IMR-90 (cell line): ENCODE measurements at regions not wholly inside any gene's neighbourhood (a gene's known extent, or its start where the extent isn't known, plus 50 kb on each side); places are given as distances from the start of the nearest gene placed in this dataset.

ENCODE experiments used
- ATAC-seq: fragments of 200-7000 bp; cut with Tn5 transposase; 2 replicates; pipeline ENCODE4 v1.9.1; 2020; ENCODE audit warnings: low read depth, mild to moderate bottlenecking, moderate library complexity
- BruUV-seq: library from RNA; stranded (reverse); fragments of 400-500 nt; replicated peaks from 2 replicates; lab custom pipeline; 2021; lab: Mats Ljungman, UMichigan
- CTCF ChIA-PET: fragments of 300-600 bp; formaldehyde crosslinking; extraction: SDS; loops from one replicate; lab custom pipeline; 2021; ENCODE audit warnings: antibody characterized with exemption; lab: Yijun Ruan, JAX
- POLR2A ChIA-PET: fragments of 300-600 bp; sonication (Branson Sonifier 250); formaldehyde crosslinking; loops from one replicate; lab custom pipeline; 2022; ENCODE audit warnings: antibody characterized with exemption; ENCODE audit not compliant: unreplicated experiment; lab: Charles Lee
- DNase-seq: peaks from one replicate; pipeline ENCODE4 v3.0.0; 2013
- H2AFZ ChIP-seq: replicated peaks from 2 replicates; pipeline ENCODE3; 2013; ENCODE audit warnings: low read length, mild to moderate bottlenecking; ENCODE audit not compliant: poor library complexity
- H2AK5ac ChIP-seq: 2 replicates; pipeline ENCODE4 v1.6.1; 2013; ENCODE audit warnings: low read depth, low read length, inconsistent platforms
- H2AK9ac ChIP-seq: replicated peaks from 2 replicates; pipeline ENCODE3; 2013; ENCODE audit warnings: mild to moderate bottlenecking, low read depth, low read length, moderate library complexity; ENCODE audit not compliant: poor library complexity
- H2BK120ac ChIP-seq: 2 replicates; pipeline ENCODE4 v1.6.1; 2013; ENCODE audit warnings: low read depth, low read length, inconsistent platforms
- H2BK15ac ChIP-seq: 3 replicates; pipeline ENCODE4 v1.6.1; 2013; ENCODE audit warnings: low read depth, low read length, inconsistent platforms
- H2BK20ac ChIP-seq: 2 replicates; pipeline ENCODE4 v1.6.1; 2013; ENCODE audit warnings: low read depth, mild to moderate bottlenecking, inconsistent platforms, low read length, moderate library complexity
- H2BK5ac ChIP-seq: 2 replicates; pipeline ENCODE4 v1.6.1; 2013; ENCODE audit warnings: mild to moderate bottlenecking, low read depth, low read length, inconsistent platforms; ENCODE audit not compliant: poor library complexity, severe bottlenecking
- H3K14ac ChIP-seq: replicated peaks from 2 replicates; pipeline ENCODE4 v1.6.1; 2013; ENCODE audit warnings: low read depth, low read length, inconsistent platforms
- H3K18ac ChIP-seq: 2 replicates; pipeline ENCODE4 v1.6.1; 2013; ENCODE audit warnings: low read depth, low read length, control low read depth
- H3K23ac ChIP-seq: 2 replicates; pipeline ENCODE4 v1.6.1; 2013; ENCODE audit warnings: low read depth, low read length, inconsistent platforms
- H3K27ac ChIP-seq: 2 replicates; pipeline ENCODE4 v1.5.1; 2013; ENCODE audit warnings: mild to moderate bottlenecking, control low read depth, low read length; ENCODE audit not compliant: insufficient read depth
- H3K27me3 ChIP-seq: 2 replicates; pipeline ENCODE4 v1.6.1; 2013; ENCODE audit warnings: low read length; ENCODE audit not compliant: control insufficient read depth, insufficient read depth
- H3K36me3 ChIP-seq: 2 replicates; pipeline ENCODE4 v1.6.1; 2013; ENCODE audit warnings: low read length, mixed read lengths; ENCODE audit not compliant: control insufficient read depth, insufficient read depth
- H3K4ac ChIP-seq: 2 replicates; pipeline ENCODE4 v1.6.1; 2013; ENCODE audit warnings: low read depth, low read length, inconsistent platforms
- H3K4me1 ChIP-seq: 2 replicates; pipeline ENCODE4 v1.6.1; 2013; ENCODE audit warnings: low read length, mixed read lengths; ENCODE audit not compliant: control insufficient read depth, insufficient read depth
- H3K4me2 ChIP-seq: 2 replicates; pipeline ENCODE4 v1.6.1; 2013; ENCODE audit warnings: low read depth, mild to moderate bottlenecking, control low read depth, low read length, moderate library complexity
- H3K4me3 ChIP-seq: 2 replicates; pipeline ENCODE4 v1.5.1; 2013; ENCODE audit warnings: low read depth, mild to moderate bottlenecking, control low read depth, low read length, moderate library complexity; ENCODE audit not compliant: insufficient read depth
- H3K56ac ChIP-seq: 2 replicates; pipeline ENCODE4 v1.6.1; 2013; ENCODE audit warnings: low read length, inconsistent platforms; ENCODE audit not compliant: insufficient read depth; ENCODE audit errors: extremely low read depth
- H3K79me1 ChIP-seq, 2 experiments: 2 replicates each; pipeline ENCODE4 v1.6.1; 2013; ENCODE audit warnings: low read length in 2 of 2, inconsistent platforms in 1 of 2, low read depth in 1 of 2
- H3K9ac ChIP-seq: 2 replicates; pipeline ENCODE4 v1.6.1; 2013; ENCODE audit warnings: low read depth, low read length, control low read depth
- H3K9me1 ChIP-seq: 2 replicates; pipeline ENCODE4 v1.6.1; 2013; ENCODE audit warnings: low read length, inconsistent platforms; ENCODE audit not compliant: insufficient read depth
- H3K9me3 ChIP-seq: 2 replicates; pipeline ENCODE4 v1.6.1; 2013; ENCODE audit warnings: low read length; ENCODE audit not compliant: control insufficient read depth, insufficient read depth
- H4K20me1 ChIP-seq: 2 replicates; pipeline ENCODE4 v1.6.1; 2013; ENCODE audit warnings: low read length, inconsistent platforms; ENCODE audit not compliant: insufficient read depth
- H4K5ac ChIP-seq: 2 replicates; pipeline ENCODE4 v1.6.1; 2013; ENCODE audit warnings: mild to moderate bottlenecking, low read depth, low read length, control low read depth
- H4K8ac ChIP-seq, 2 experiments: 2 replicates each; pipeline ENCODE4 v1.6.1; 2013; ENCODE audit warnings: low read depth in 2 of 2, low read length in 2 of 2, control low read depth in 1 of 2, inconsistent platforms in 1 of 2
- H4K91ac ChIP-seq: 2 replicates; pipeline ENCODE4 v1.6.1; 2013; ENCODE audit warnings: low read depth, low read length, inconsistent platforms; ENCODE audit not compliant: insufficient read depth
- BHLHE40 ChIP-seq: fragments of 150-350 bp; IDR thresholded peaks from 2 replicates; pipeline ENCODE4 v1.6.1; 2016; ENCODE audit warnings: mild to moderate bottlenecking, low read depth, low read length
- CEBPB ChIP-seq: IDR thresholded peaks from 2 replicates; pipeline ENCODE4 v1.6.1; 2012; ENCODE audit warnings: low read depth, low read length, improper control_type of control experiment
- FOS ChIP-seq: fragments of 150-350 bp; IDR thresholded peaks from 2 replicates; pipeline ENCODE4 v1.6.1; 2016; ENCODE audit warnings: low read depth, low read length
- MAFK ChIP-seq: IDR thresholded peaks from 2 replicates; pipeline ENCODE4 v1.6.1; 2012; ENCODE audit warnings: low read depth, low read length, improper control_type of control experiment
- MAZ ChIP-seq: IDR thresholded peaks from 2 replicates; pipeline ENCODE4 v1.6.1; 2012; ENCODE audit warnings: low read depth, mild to moderate bottlenecking, low read length, improper control_type of control experiment, moderate library complexity, borderline replicate concordance
- NFE2L2 ChIP-seq: fragments of 150-350 bp; IDR thresholded peaks from 2 replicates; pipeline ENCODE4 v1.6.1; 2016; ENCODE audit warnings: low read depth, mild to moderate bottlenecking, low read length
- RAD21 ChIP-seq: IDR thresholded peaks from 2 replicates; pipeline ENCODE4 v1.6.1; 2012; ENCODE audit warnings: low read length, improper control_type of control experiment
- RCOR1 ChIP-seq: IDR thresholded peaks from 2 replicates; pipeline ENCODE4 v1.6.1; 2012; ENCODE audit warnings: mild to moderate bottlenecking, low read length, improper control_type of control experiment; ENCODE audit not compliant: insufficient replicate concordance
- RFX5 ChIP-seq: IDR thresholded peaks from 2 replicates; pipeline ENCODE4 v1.8.0; 2012; ENCODE audit warnings: low read depth, mild to moderate bottlenecking, low read length, moderate library complexity
- SMC3 ChIP-seq: fragments of 150-350 bp; IDR thresholded peaks from 2 replicates; pipeline ENCODE4 v1.6.1; 2016; ENCODE audit warnings: low read depth, mild to moderate bottlenecking, antibody characterized with exemption, low read length, moderate library complexity
- WGBS, 2 experiments: methylation state at CpG; one replicate each; pipeline versions ENCODE4 v1.1.5 to v1.1.7; 2013; ENCODE audit warnings: missing lambda C conversion rate in 2 of 2; ENCODE audit not compliant: insufficient read length in 1 of 2; ENCODE audit errors: extremely low coverage in 2 of 2; 5-methylcytosine and 5-hydroxymethylcytosine counted together
- dilution Hi-C: fragments of 300-500 bp; cut with HindIII; formaldehyde crosslinking; loops from one replicate; pipeline ENCODE4 v1.14.3; 2018; ENCODE audit warnings: low sequenced_read_pairs; ENCODE audit not compliant: unreplicated experiment
- in situ Hi-C: fragments of 300-500 bp; cut with MboI; formaldehyde crosslinking; loops from 3 replicates; pipeline ENCODE4 v1.14.3; 2019; ENCODE audit warnings: low sequenced_read_pairs, inconsistent platforms, mixed read lengths
- intact Hi-C: fragments of 100-400 bp; cut with micrococcal nuclease; formaldehyde crosslinking; loops from 2 replicates; pipeline ENCODE4 v1.10.0; 2022
- TF ChIP-seq, protein P1 (sequence below): fragments of 150-350 bp; IDR thresholded peaks from 2 replicates; pipeline ENCODE4 v1.6.1; 2016; ENCODE audit warnings: low read depth, mild to moderate bottlenecking, low read length, moderate library complexity, borderline replicate concordance
- TF ChIP-seq, protein P2 (sequence below): conservative IDR thresholded peaks from 2 replicates; pipeline ENCODE4 v1.5.1; 2012; ENCODE audit warnings: mild to moderate bottlenecking, low read depth, low read length, improper control_type of control experiment

DNA sequence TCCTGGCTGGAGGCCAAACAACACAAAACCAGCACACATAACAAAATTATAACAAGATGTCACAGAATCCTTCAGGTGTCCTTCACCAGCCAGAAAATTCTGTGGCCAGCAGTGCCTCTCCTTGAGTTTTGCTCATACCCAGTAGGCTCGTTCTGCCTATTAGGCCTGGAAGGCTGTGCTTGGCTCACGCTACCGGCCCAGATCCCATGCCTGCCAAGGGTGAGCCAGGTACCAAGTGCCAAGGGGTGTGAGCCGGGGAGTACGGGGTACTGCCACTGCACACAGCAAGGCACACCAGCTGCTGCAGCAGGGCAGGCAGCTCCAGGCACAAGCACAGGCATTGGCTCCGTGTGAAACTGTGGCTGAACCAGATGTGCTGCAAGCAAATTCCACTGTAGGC is 1562.0 kb downstream of the REEP3 start:
- H3K4me2 ChIP-seq = no peak overlapping the region
- peaks cover 28% of the 10 kb centered on the region for H3K9me3 ChIP-seq
- no peaks in the 10 kb centered on the region for H3K27me3 ChIP-seq
- no peaks in the 10 kb centered on the region for H3K4me1 ChIP-seq
- no peak overlapping the region for H3K9ac ChIP-seq
- 60% methylated on average over 1 of the region's 6 CpGs; no CpG with 5 or more reads in 1 of the 2 experiments for WGBS, 2 experiments
- no peak overlapping the region for H4K8ac ChIP-seq
- no peak overlapping the region for H2AFZ ChIP-seq
- no peaks in the 10 kb centered on the region for H4K20me1 ChIP-seq
- H3K23ac ChIP-seq = no peak overlapping the region
- no peaks in the 10 kb centered on the region for H3K36me3 ChIP-seq
- no peak overlapping the region for H2BK120ac ChIP-seq
- TF ChIP-seq, protein P1, sequence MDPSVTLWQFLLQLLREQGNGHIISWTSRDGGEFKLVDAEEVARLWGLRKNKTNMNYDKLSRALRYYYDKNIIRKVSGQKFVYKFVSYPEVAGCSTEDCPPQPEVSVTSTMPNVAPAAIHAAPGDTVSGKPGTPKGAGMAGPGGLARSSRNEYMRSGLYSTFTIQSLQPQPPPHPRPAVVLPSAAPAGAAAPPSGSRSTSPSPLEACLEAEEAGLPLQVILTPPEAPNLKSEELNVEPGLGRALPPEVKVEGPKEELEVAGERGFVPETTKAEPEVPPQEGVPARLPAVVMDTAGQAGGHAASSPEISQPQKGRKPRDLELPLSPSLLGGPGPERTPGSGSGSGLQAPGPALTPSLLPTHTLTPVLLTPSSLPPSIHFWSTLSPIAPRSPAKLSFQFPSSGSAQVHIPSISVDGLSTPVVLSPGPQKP = no peak
- no peak for TF ChIP-seq CEBPB
- TF ChIP-seq SMC3 = no peak
- TF ChIP-seq MAZ = no peak
- no peak for TF ChIP-seq RCOR1
- TF ChIP-seq, protein P2, sequence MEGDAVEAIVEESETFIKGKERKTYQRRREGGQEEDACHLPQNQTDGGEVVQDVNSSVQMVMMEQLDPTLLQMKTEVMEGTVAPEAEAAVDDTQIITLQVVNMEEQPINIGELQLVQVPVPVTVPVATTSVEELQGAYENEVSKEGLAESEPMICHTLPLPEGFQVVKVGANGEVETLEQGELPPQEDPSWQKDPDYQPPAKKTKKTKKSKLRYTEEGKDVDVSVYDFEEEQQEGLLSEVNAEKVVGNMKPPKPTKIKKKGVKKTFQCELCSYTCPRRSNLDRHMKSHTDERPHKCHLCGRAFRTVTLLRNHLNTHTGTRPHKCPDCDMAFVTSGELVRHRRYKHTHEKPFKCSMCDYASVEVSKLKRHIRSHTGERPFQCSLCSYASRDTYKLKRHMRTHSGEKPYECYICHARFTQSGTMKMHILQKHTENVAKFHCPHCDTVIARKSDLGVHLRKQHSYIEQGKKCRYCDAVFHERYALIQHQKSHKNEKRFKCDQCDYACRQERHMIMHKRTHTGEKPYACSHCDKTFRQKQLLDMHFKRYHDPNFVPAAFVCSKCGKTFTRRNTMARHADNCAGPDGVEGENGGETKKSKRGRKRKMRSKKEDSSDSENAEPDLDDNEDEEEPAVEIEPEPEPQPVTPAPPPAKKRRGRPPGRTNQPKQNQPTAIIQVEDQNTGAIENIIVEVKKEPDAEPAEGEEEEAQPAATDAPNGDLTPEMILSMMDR = no peak
- no peak for TF ChIP-seq MAFK
- no peak for TF ChIP-seq BHLHE40
- TF ChIP-seq FOS = no peak
- TF ChIP-seq RFX5 = no peak
- TF ChIP-seq NFE2L2 = no peak
- no peak for TF ChIP-seq RAD21
- H2BK15ac ChIP-seq = no peak overlapping the region
- no peak overlapping the region for H3K56ac ChIP-seq
- no peak overlapping the region for H3K27ac ChIP-seq
- H3K79me1 ChIP-seq = no peaks in the 10 kb centered on the region
- no peak overlapping the region for H2AK9ac ChIP-seq
- no TSS peak for BruUV-seq
- H3K9me1 ChIP-seq = no peaks in the 10 kb centered on the region
- H2AK5ac ChIP-seq = no peak overlapping the region
- dilution Hi-C loops (no loop called here), in situ Hi-C loops (no loop called here), intact Hi-C loops (no loop called here)
- H4K91ac ChIP-seq = no peak overlapping the region
- H3K18ac ChIP-seq = no peak overlapping the region
- H2BK5ac ChIP-seq = no peak overlapping the region
- CTCF ChIA-PET = no interaction called here
- DNase-seq (no peak), ATAC-seq (no peak)
- H2BK20ac ChIP-seq = no peak overlapping the region
- no peak overlapping the region for H3K4ac ChIP-seq
- no peak overlapping the region for H3K4me3 ChIP-seq
- H3K14ac ChIP-seq = no peak overlapping the region
- POLR2A ChIA-PET = no interaction called here
- no peak overlapping the region for H4K5ac ChIP-seq
